ENCODE measurements at regions not wholly inside any gene's neighbourhood (a gene's known extent, or its start where the extent isn't known, plus 50 kb on each side); places are given as distances from the start of the nearest gene placed in this dataset.

GRCh38 chr5:82813861-82814260, 263.3 kb downstream of the TMEM167A start:
- Mint-ChIP-seq H3K27ac (ENCODE audit: unreplicated experiment) (no peak overlapping the region), H3K36me3 (ENCODE audit: low read depth, unreplicated experiment) (no peaks in the 10 kb centered on the region), H3K4me1 (ENCODE audit: low read depth, unreplicated experiment) (peaks cover 8% of the 10 kb centered on the region), H3K9me3 (ENCODE audit: unreplicated experiment) (peaks cover 2% of the 10 kb centered on the region), H3K27me3 (ENCODE audit: low read depth, unreplicated experiment) (no peaks in the 10 kb centered on the region), H3K4me3 (ENCODE audit: unreplicated experiment) (no peak overlapping the region)
- no peak for DNase-seq (ENCODE audit: low read depth)
- H3K27ac ChIP-seq (ENCODE audit: low read depth, low read length): no peak overlapping the region
- no peak for FAIRE-seq
- no peaks in the 10 kb centered on the region for H3K9me3 ChIP-seq (ENCODE audit: insufficient read depth, low read depth, low read length)
- H2AFZ ChIP-seq (ENCODE audit: low read depth, low read length): no peak overlapping the region
- no peaks in the 10 kb centered on the region for H3K36me3 ChIP-seq (ENCODE audit: insufficient read depth, low read length)
- no peak overlapping the region for H3K4me2 ChIP-seq (ENCODE audit: low read length)
- H3K4me3 ChIP-seq (ENCODE audit: insufficient read depth, low read depth, low read length): no peak overlapping the region
- H3K79me2 ChIP-seq (ENCODE audit: insufficient read depth, low read length): no peaks in the 10 kb centered on the region
- no peaks in the 10 kb centered on the region for H3K4me1 ChIP-seq (ENCODE audit: insufficient read depth, low read length)
- H4K20me1 ChIP-seq (ENCODE audit: insufficient read depth, low read length): no peaks in the 10 kb centered on the region
- H3K27me3 ChIP-seq (ENCODE audit: insufficient read depth, low read length): no peaks in the 10 kb centered on the region
- no peak for TF ChIP-seq CTCF (IDR thresholded peaks at IDR 0.05; ENCODE audit: insufficient read depth, low read depth, low read length)
- TF ChIP-seq EZH2 (IDR thresholded peaks at IDR 0.05; ENCODE audit: insufficient read depth, low read length): no peak
- no peak overlapping the region for H3K9ac ChIP-seq (ENCODE audit: low read length)

GRCh38 chr5:82812575-82812974, 264.6 kb downstream of the TMEM167A start:
- Mint-ChIP-seq H3K9me3 (ENCODE audit: unreplicated experiment) (peaks cover 2% of the 10 kb centered on the region), H3K36me3 (ENCODE audit: low read depth, unreplicated experiment) (no peaks in the 10 kb centered on the region), H3K4me1 (ENCODE audit: low read depth, unreplicated experiment) (peaks cover 8% of the 10 kb centered on the region), H3K27me3 (ENCODE audit: low read depth, unreplicated experiment) (no peaks in the 10 kb centered on the region), H3K27ac (ENCODE audit: unreplicated experiment) (no peak overlapping the region), H3K4me3 (ENCODE audit: unreplicated experiment) (no peak overlapping the region)
- no peak overlapping the region for H2AFZ ChIP-seq (ENCODE audit: low read depth, low read length)
- no peaks in the 10 kb centered on the region for H3K9me3 ChIP-seq (ENCODE audit: insufficient read depth, low read depth, low read length)
- TF ChIP-seq EZH2 (IDR thresholded peaks at IDR 0.05; ENCODE audit: insufficient read depth, low read length) (no peak), CTCF (IDR thresholded peaks at IDR 0.05; ENCODE audit: insufficient read depth, low read depth, low read length) (no peak)
- no peak overlapping the region for H3K9ac ChIP-seq (ENCODE audit: low read length)
- H3K4me3 ChIP-seq (ENCODE audit: insufficient read depth, low read depth, low read length): no peak overlapping the region
- H3K4me1 ChIP-seq (ENCODE audit: insufficient read depth, low read length): no peaks in the 10 kb centered on the region
- H3K79me2 ChIP-seq (ENCODE audit: insufficient read depth, low read length): no peaks in the 10 kb centered on the region
- H3K27me3 ChIP-seq (ENCODE audit: insufficient read depth, low read length): no peaks in the 10 kb centered on the region
- no peaks in the 10 kb centered on the region for H4K20me1 ChIP-seq (ENCODE audit: insufficient read depth, low read length)
- no peaks in the 10 kb centered on the region for H3K36me3 ChIP-seq (ENCODE audit: insufficient read depth, low read length)
- FAIRE-seq (no peak), DNase-seq (ENCODE audit: low read depth) (peak; percentile 41)
- no peak overlapping the region for H3K4me2 ChIP-seq (ENCODE audit: low read length)
- no peak overlapping the region for H3K27ac ChIP-seq (ENCODE audit: low read depth, low read length)

- H3K9me3 ChIP-seq (ENCODE audit: insufficient read depth, low read depth, low read length): no peaks in the 10 kb centered on the region
- Mint-ChIP-seq H3K4me1 (ENCODE audit: low read depth, unreplicated experiment) (peaks cover 8% of the 10 kb centered on the region), H3K36me3 (ENCODE audit: low read depth, unreplicated experiment) (no peaks in the 10 kb centered on the region), H3K27me3 (ENCODE audit: low read depth, unreplicated experiment) (no peaks in the 10 kb centered on the region), H3K9me3 (ENCODE audit: unreplicated experiment) (peaks cover 2% of the 10 kb centered on the region), H3K4me3 (ENCODE audit: unreplicated experiment) (no peak overlapping the region), H3K27ac (ENCODE audit: unreplicated experiment) (no peak overlapping the region)
- H4K20me1 ChIP-seq (ENCODE audit: insufficient read depth, low read length): no peaks in the 10 kb centered on the region
- DNase-seq (ENCODE audit: low read depth) (no peak), FAIRE-seq (no peak)
- H3K4me1 ChIP-seq (ENCODE audit: insufficient read depth, low read length): no peaks in the 10 kb centered on the region
- H3K27ac ChIP-seq (ENCODE audit: low read depth, low read length): no peak overlapping the region
- no peak for TF ChIP-seq EZH2 (IDR thresholded peaks at IDR 0.05; ENCODE audit: insufficient read depth, low read length)
- no peak for TF ChIP-seq CTCF (IDR thresholded peaks at IDR 0.05; ENCODE audit: insufficient read depth, low read depth, low read length)
- H3K4me2 ChIP-seq (ENCODE audit: low read length): no peak overlapping the region
- H2AFZ ChIP-seq (ENCODE audit: low read depth, low read length): no peak overlapping the region
- no peaks in the 10 kb centered on the region for H3K79me2 ChIP-seq (ENCODE audit: insufficient read depth, low read length)
- no peaks in the 10 kb centered on the region for H3K36me3 ChIP-seq (ENCODE audit: insufficient read depth, low read length)
- no peaks in the 10 kb centered on the region for H3K27me3 ChIP-seq (ENCODE audit: insufficient read depth, low read length)
- no peak overlapping the region for H3K4me3 ChIP-seq (ENCODE audit: insufficient read depth, low read depth, low read length)
- H3K9ac ChIP-seq (ENCODE audit: low read length): no peak overlapping the region
These were observed 265.7 kb downstream of the TMEM167A start for GRCh38 chr5:82811490-82811889.
